ENCODE measurements at regions not wholly inside any gene's neighbourhood (a gene's known extent, or its start where the extent isn't known, plus 50 kb on each side); places are given as distances from the start of the nearest gene placed in this dataset.

GRCh38 chr16:85465328-85466303 is 147.5 kb upstream of the GSE1 start:
- Histone ChIP-seq H3K27me3 (no peaks in the 10 kb centered on the region), H3K36me3 (ENCODE audit: low read depth, missing control alignments) (no peaks in the 10 kb centered on the region), H3K9me3 (no peaks in the 10 kb centered on the region), H3K4me3 (no peak overlapping the region), H3K27ac (peak overlapping the region in 1 of 2 donors; percentile 53), H3K4me1 (peaks cover 55% of the 10 kb centered on the region)
- intact Hi-C loops (cut with DNase I; ENCODE audit: low total_unique reads): no loop called here
- DNase-seq: peak; percentile 84
- 54 to 56% methylated on average over 7 to 12 of the region's 12 CpGs for WGBS, 2 donors
- TF ChIP-seq POLR2A (IDR thresholded peaks at IDR 0.05) (no peak), CTCF (IDR thresholded peaks at IDR 0.05) (no peak)

- Histone ChIP-seq H3K4me3 (no peak overlapping the region), H3K4me1 (peaks cover 52% of the 10 kb centered on the region), H3K27ac (peak overlapping the region in 1 of 2 donors; percentile 36), H3K9me3 (no peaks in the 10 kb centered on the region), H3K36me3 (ENCODE audit: low read depth, missing control alignments) (no peaks in the 10 kb centered on the region), H3K27me3 (no peaks in the 10 kb centered on the region)
- no peak for TF ChIP-seq CTCF (IDR thresholded peaks at IDR 0.05)
- TF ChIP-seq POLR2A (IDR thresholded peaks at IDR 0.05): no peak
- 63 to 70% methylated on average over 7 to 10 of the region's 10 CpGs for WGBS, 2 donors
- intact Hi-C loops (cut with DNase I; ENCODE audit: low total_unique reads): no loop called here
- DNase-seq: no peak
These were observed 146.8 kb upstream of the GSE1 start for GRCh38 chr16:85466304-85466700.

GRCh38 chr16:85466989-85467388 is 146.1 kb upstream of the GSE1 start:
- Histone ChIP-seq H3K4me3 (no peak overlapping the region), H3K27ac (no peak overlapping the region), H3K4me1 (peaks cover 49% of the 10 kb centered on the region), H3K36me3 (ENCODE audit: low read depth, missing control alignments) (no peaks in the 10 kb centered on the region), H3K9me3 (no peaks in the 10 kb centered on the region), H3K27me3 (no peaks in the 10 kb centered on the region)
- WGBS, 2 donors: 94 to 96% methylated on average over 11 to 12 of the region's 12 CpGs
- intact Hi-C loops (cut with DNase I; ENCODE audit: low total_unique reads): no loop called here
- no peak for DNase-seq
- TF ChIP-seq CTCF (IDR thresholded peaks at IDR 0.05): no peak
- TF ChIP-seq POLR2A (IDR thresholded peaks at IDR 0.05): no peak

DNA sequence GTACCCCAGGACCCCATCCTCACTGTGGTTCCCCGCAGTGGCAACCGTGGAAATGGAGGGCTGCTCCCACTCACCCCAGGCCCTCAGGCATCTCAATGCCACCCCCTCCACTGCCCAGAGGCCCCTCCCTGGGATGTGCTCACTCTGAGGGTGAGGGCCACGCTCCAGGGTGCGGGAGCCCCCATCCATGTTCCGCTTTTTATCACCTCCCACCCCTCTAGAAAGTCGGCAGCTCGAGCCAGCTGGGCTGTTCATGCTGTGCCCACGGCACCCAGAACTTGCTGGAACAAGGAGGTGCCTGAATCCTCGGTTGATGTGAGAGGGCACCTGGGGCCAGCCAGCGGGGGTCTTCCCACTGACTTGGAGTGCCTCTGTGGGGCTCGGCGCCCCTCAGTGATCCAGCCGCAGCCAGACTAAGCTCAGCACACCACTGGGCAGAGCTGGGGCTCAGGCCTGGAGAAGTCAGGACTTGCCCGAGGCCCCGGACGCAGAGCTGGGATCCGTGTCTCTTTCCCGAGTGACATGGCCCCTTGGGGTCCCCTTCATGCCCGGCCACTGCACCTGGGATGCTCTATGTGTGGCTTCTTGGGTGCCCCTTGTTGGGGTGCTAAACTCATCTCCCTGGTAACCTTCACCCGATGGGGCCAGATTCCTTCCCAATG is 143.1 kb upstream of the GSE1 start:
- WGBS, 2 donors: 67 to 77% methylated on average over 14 to 20 of the region's 20 CpGs
- Histone ChIP-seq H3K4me1 (peaks cover 55% of the 10 kb centered on the region), H3K27ac (peak overlapping the region in 1 of 2 donors; percentile 36), H3K27me3 (no peaks in the 10 kb centered on the region), H3K9me3 (no peaks in the 10 kb centered on the region), H3K4me3 (no peak overlapping the region), H3K36me3 (ENCODE audit: low read depth, missing control alignments) (no peaks in the 10 kb centered on the region)
- intact Hi-C loops (cut with DNase I; ENCODE audit: low total_unique reads): no loop called here
- TF ChIP-seq POLR2A (IDR thresholded peaks at IDR 0.05): no peak
- no peak for TF ChIP-seq CTCF (IDR thresholded peaks at IDR 0.05)
- no peak for DNase-seq
